ENCODE measurements at regions not wholly inside any gene's neighbourhood (a gene's known extent, or its start where the extent isn't known, plus 50 kb on each side); places are given as distances from the start of the nearest gene placed in this dataset.

DNA sequence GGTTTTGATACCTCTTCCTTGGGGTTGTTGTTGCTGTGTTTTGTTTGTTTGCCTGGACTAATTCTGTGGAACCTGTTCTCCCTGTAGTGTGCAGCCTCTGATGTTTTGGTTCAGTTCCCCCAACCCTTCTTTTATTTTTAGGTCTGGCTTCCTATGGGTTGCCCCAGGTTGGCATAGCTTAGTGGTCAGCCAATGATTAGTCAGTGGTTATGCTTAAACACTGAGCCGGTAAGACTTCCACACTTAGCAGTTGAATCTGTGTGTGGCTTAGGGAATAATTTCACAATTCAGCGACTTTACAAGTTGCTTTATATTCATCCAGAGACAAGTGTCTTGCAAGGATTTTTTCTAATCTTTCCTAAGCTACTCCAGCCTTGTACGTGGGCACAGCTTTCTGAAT lies 78.6 kb upstream of the CLPB start:
- TF ChIP-seq CTCF (IDR thresholded peaks at IDR 0.05; ENCODE audit: low read length): no peak
- TF ChIP-seq EZH2 (IDR thresholded peaks at IDR 0.05; ENCODE audit: borderline replicate concordance, low read length): no peak
